IPS-18c (cell line): ENCODE measurements at regions not wholly inside any gene's neighbourhood (a gene's known extent, or its start where the extent isn't known, plus 50 kb on each side); places are given as distances from the start of the nearest gene placed in this dataset.
"Not testable (repeated sequence)": the region's sequence is repeated elsewhere in the genome, so short reads cannot be mapped to it uniquely, and the experiment has no call there.

Experiments
- H3K4me3 ChIP-seq: 2 replicates; pipeline ENCODE4 v1.7.0; 2013; ENCODE audit warnings: low read depth, mild to moderate bottlenecking, low read length, moderate library complexity; ENCODE audit not compliant: insufficient read depth
- H3K9me3 ChIP-seq: one replicate; pipeline ENCODE4 v1.6.1; 2013; ENCODE audit warnings: mild to moderate bottlenecking, low read length, moderate library complexity; ENCODE audit not compliant: control insufficient read depth, insufficient read depth

DNA sequence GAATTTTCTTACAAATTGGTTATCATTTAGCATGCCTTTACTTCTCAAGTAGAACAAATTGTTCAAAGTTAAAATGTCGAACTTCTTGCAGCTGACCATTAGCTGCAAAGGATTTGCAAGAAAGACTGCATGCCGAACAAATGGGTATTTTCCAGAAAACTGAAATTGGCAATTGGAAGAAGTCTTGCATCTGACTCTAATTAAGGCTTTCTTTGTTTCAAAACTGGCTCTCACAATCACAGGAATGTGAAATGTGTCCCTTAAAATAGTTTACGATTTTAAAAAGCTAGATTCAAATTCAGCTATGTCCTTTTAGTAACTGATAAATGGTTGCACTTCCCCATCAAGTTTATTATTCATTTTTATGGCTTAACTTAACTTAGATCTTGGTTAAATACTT lies 207.9 kb downstream of the ARL4A start:
- H3K4me3 ChIP-seq = no peak overlapping the region
- no peaks in the 10 kb centered on the region for H3K9me3 ChIP-seq

DNA sequence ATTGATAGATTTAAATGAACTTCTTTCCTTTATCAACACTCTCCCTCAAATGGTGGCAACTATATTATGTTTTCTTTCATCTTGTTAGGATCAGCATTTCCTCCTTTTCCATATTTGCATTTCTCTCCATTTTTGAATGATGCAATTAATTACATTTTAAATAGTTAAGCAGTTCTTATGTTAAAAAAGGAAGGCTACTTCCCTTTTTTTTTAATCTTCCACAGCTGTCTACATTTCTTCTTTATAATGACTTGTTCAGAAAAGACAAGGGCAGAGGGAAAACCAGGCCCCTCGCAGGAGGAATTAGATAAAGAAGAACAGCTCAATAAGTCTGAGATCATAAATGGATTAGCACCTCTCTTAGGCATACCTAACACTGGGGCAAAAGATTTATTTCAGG lies 208.9 kb downstream of the ARL4A start:
- Histone ChIP-seq H3K9me3 (no peaks in the 10 kb centered on the region), H3K4me3 (no peak overlapping the region)

DNA sequence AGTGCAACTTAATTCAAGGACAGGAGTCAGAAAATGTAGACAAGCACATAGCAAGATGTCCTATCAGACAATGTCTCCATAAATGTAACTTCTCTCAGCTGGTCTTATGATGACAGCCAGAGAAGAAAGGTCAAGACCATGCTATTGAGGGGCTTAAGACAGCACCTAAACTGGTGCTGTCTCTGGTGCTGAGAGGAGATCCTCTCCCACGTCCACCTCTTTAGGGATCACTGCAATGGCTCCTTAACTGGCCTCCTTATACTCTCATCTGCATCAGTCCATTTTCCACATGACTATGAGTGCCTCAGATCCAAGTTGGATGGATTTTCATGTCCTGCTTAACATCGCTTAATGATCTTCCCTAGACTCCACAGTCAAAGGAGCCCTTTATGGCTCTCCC lies 210.6 kb downstream of the ARL4A start:
- H3K4me3 ChIP-seq = no peak overlapping the region
- H3K9me3 ChIP-seq = no peaks in the 10 kb centered on the region

DNA sequence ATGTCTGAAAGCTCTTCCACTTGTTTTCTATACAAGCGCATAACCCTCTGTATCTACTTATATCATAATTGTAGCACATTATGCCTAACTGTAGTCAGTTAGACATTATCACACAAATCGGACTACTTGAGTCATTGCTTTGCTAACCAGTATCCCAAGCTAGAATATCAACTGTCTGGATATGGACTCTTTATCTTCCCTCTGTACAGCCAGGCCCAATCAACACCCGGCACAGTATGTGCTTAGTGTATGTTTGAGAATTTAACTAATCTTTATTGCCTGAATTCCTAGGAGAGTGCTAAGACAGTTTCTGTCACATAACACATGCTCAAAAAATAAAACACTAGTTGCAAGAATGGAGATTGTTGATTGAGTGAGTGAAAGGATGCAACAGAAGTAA lies 211.2 kb downstream of the ARL4A start:
- no peak overlapping the region for H3K4me3 ChIP-seq
- H3K9me3 ChIP-seq = no peaks in the 10 kb centered on the region

DNA sequence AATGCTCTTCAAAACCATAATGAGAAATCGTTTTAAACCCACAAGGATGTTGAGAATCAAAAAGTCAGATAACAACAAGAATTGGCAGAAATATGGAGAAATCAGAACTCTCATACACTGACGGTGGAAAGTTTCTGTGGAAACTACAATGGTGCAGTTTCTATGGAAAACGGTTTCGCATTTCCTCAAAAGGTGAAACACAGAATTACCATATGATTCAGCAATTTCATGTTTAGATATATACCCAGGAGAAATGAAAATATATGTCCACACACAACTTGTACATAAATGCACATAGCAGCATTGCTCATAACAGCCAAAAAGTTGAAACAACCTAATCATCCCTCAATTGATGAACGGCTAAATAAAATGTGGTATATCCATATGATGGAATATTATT lies 218.2 kb downstream of the ARL4A start:
- H3K9me3 ChIP-seq = no peaks in the 10 kb centered on the region
- no peak overlapping the region for H3K4me3 ChIP-seq

DNA sequence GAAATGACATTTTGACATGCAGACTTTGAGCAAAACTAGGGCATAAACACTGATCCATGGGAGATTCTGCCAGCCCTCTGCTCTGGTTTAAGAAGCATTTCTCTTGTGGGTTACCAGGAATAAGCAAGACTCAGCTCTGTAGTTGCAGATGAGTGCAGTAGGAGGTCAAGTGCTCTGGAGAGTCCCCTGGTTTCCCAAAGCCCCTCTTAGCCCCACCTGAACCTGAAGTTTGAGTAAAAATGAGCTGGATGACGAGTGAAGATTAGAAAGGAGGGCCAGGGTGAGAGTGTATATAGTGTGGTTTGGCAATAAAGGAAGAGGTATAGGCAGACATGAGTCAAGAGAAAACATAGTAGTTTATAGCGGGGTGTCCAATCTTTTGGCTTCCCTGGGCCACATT lies 220.3 kb downstream of the ARL4A start:
- no peak overlapping the region for H3K4me3 ChIP-seq
- H3K9me3 ChIP-seq = no peaks in the 10 kb centered on the region

DNA sequence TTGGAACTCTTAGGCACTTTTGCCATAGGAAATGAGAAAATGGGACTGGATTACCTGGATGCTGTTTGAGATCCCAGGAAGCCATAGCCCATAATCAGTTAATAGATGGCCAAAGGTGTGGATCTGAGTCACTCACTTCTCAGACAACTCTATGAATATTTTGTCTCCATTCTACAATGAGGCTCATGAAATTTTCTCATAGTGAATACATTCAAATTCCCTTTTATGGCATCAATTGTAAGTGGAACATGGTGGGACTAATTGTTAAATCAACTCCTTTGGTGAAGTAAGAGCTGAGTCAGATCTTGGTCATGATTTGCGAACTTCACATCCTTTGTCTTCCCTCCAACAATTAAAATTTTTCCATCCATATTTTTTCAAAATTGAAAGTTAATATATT lies 222.1 kb downstream of the ARL4A start:
- no peak overlapping the region for H3K4me3 ChIP-seq
- H3K9me3 ChIP-seq = no peaks in the 10 kb centered on the region

DNA sequence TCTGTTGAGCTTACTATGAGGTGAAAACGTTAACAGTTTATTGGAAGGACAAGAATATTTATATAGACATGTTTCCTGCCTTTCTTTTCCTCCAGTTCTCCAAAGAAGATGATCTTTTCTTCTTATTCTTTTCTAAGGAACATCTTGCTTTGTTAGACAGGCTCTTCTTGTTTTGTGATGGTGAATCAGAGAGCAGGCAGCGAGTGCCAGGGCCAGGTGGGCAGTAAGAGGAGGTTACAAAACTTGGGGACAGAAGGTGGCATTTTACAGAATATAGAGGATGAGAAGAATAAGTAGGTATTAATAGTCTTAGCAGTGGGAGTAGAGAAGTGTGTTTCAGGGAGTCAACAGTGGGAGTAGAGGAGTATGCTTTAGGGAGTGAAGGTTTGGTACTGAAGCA lies 223.6 kb downstream of the ARL4A start:
- no peak overlapping the region for H3K4me3 ChIP-seq
- no peaks in the 10 kb centered on the region for H3K9me3 ChIP-seq

DNA sequence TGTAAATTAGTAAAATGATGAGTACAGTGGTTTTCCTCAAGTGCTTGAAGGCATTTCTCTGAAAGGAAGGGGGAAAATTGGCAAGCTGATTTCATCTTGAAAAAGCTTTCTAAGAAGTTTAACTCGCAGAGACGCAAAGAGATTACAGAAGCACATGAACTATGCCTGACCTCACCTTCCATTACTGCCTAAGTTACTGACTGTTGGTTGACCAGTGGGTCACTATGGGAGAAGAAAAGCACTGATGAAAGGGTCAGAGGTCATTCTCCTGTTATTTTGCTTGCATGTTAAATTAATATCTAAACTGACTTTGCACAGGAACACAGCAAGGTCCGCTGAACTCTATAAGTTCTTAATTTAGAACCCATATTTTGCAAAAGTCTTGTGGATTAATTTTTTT lies 225.6 kb downstream of the ARL4A start:
- no peaks in the 10 kb centered on the region for H3K9me3 ChIP-seq
- no peak overlapping the region for H3K4me3 ChIP-seq

DNA sequence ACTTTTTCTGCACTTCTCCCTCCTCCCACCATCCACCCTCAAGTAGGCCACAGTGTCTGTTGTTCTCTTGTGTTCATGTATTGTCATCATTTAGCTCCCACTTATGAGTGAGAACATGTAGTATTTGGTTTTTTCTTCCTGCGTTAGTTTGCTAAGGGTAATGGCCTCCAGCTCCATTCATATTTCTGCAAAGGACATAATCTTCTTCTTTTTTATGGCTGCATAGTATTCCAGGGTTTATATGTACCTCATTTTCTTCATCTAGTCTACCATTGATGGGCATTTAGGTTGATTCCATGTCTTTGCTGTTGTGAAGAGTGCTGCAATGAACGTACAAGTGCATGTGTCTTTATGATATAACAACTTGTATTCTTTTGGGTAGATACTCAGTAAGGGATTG lies 230.4 kb downstream of the ARL4A start:
- Histone ChIP-seq H3K9me3 (no peaks in the 10 kb centered on the region), H3K4me3 (no peak overlapping the region)

DNA sequence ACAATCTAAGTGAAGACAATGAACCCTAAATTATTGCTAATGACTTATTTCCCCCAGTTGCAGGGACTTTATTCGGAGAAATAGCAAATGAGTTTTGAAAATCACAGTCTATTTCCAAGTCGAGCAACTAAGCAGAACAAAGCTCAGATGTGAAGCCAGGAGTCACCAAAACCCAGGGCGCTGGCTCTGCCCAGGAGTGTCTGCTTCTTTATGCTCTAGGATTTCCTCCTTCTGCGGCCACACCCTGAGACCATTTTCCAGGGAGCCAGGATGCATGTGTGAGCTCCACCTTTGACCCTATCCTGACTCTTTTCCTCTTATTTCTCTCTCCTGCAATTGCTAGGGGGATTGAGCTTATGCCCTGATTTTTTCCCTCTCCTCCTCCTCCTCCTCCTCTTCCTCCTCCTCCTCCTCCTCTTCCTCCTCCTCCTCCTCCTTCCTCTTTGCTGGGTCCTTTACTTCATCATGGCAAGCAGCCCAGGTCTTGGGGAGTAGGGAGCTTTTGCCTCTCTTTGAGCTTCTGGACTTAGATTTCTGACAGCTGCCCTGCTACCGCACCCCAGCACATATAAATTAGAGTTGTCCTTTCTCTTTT lies 234.4 kb downstream of the ARL4A start:
- H3K9me3 ChIP-seq = no peaks in the 10 kb centered on the region
- no peak overlapping the region for H3K4me3 ChIP-seq

DNA sequence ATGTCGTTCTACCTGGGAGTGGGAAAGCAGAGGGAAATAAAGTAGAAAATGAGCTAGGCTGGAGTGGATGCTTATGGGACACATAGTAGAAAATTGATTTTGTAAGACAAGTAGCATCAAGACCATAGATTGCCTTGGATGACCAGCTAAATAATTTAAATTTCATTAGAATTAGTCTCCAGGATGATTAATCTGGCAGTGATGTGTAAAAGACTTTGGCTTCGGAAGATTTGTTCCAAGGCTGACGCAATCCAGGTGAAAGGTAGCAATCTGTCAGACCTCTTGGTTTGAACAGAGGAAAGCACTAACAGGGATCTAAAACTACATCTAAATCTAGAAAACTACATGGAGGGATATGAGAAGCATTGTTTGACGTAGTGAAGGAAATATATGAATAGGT lies 236.5 kb downstream of the ARL4A start:
- Histone ChIP-seq H3K9me3 (no peaks in the 10 kb centered on the region), H3K4me3 (no peak overlapping the region)

DNA sequence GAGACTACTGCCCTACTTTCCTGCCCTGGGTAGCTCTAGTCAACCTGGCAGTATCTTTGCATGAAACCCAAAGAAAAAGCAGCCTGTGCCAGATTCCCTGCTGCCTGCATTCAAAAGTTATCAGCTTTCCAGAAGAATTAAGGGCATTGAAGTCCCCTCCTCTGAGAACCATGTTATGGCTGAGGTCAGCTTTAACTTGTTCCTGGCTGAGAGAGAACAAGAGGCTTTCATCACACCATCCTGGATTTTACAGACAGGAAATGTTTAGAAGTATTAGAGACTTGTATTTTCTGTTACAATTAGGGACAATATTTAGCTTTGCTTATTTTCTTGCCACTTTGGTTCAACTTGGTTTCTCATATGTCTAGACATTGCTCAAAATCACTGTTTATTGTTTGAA lies 238.8 kb downstream of the ARL4A start:
- H3K9me3 ChIP-seq = no peaks in the 10 kb centered on the region

DNA sequence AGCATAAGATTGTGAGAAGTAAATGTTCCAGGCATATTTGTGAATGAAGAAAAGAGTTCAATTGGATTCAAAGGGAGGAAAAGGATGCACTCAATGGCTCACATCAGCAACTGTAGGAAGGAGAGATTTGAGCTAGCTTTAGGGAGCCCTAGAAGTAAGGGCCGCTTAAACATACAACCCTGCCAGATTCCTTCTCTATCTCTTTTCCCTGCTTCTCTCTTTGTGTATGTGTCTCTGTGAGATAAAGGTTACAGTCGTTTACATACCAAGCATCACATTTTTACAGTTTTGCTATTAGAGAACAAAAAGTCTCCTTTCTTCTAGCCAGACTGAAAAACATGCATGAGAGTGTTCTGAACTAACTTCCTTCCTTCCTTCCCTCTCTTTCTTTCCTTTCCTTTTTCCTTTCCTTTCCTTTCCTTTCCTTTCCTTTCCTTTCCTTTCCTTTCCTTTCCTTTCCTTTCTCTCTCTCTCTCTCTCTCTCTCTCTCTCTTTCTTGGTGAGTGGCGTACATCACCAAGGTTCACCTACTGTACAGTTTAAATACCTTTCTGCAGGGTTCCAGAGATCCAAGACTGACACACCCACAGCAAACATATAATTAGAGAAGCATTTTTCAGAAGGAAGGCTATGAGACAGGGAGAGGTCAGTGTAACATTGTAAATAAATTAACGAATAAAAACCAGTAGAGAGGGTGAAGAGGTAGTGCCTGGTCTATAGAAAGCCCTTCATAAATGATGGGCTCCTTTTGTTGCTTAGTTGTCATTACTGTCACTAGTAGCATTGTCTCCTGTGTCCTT lies 240.4 kb downstream of the ARL4A start:
- no peaks in the 10 kb centered on the region for H3K9me3 ChIP-seq

More for the DNA sequence above, 238.8 kb downstream of the ARL4A start:
- no peak overlapping the region for H3K4me3 ChIP-seq

DNA sequence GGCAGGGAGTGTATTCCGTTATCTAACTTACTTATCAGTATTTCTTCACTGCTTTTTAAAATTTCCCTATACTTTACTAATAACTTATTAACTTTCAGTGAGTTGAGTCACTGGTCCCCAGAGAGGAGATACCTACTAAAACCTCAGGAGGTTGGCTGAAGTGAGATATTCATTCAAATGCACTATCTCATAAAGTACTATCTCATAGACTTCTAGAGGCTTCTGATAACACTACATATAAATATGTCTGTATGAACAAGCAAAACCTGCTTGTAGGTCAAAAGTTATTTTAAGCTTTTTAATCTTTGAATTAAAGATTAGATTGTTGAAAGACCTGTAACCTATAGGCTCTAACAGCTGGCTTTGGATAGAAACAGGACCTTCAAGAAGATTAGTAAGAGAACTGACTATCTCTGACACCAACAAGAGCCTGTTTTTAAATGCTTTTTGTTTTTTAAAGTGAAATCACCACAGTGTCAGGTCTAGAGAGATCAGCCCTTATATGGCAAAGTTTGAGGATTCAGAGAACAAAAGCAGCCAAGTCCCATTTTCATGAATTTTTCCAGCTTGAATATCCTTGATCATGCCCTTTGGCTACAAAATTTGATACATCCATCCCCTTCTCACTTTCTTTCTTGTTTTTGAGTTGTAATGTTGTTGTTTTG lies 242.2 kb downstream of the ARL4A start:
- Histone ChIP-seq H3K4me3 (no peak overlapping the region), H3K9me3 (no peaks in the 10 kb centered on the region)

More for the DNA sequence above, 240.4 kb downstream of the ARL4A start:
- no peak overlapping the region for H3K4me3 ChIP-seq

DNA sequence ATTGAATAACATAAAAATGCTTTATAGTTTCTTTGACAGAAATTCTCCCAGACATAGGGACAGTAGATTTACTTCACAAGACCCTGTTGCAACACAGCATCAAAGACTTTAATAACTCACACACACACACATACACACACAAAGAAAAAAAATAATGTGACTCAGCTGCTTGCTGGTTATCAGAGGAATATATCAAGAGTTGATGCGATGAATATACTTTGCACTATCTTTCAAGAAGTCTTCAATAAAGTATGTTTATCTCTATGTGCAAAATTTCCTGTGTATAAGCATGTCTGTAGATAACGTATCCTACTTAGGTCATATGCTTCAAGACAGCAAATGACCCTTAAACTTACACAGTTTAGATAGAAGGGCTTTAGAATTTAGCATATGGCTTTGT lies 243.1 kb downstream of the ARL4A start:
- H3K9me3 ChIP-seq = no peaks in the 10 kb centered on the region
- no peak overlapping the region for H3K4me3 ChIP-seq

DNA sequence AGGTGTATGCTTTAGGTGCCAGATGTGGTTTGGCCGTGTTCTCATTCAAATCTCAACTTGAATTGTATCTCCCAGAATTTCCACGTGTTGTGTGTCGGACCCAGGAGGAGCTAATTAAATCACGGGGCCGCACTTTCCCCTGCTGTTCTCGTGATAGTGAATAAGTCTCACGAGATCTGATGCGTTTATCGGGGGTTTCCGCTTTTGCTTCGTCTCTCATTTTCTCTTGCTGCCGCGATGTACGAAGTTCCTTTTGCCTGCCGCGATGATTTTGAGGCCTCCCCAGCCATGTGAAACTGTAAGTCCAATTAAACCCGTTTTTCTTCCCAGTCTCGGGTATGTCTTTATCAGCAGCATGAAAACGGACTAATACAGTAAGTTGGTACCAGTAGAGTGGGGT lies 244.0 kb downstream of the ARL4A start:
- not testable (repeated sequence) for H3K9me3 ChIP-seq, H3K4me3 ChIP-seq

DNA sequence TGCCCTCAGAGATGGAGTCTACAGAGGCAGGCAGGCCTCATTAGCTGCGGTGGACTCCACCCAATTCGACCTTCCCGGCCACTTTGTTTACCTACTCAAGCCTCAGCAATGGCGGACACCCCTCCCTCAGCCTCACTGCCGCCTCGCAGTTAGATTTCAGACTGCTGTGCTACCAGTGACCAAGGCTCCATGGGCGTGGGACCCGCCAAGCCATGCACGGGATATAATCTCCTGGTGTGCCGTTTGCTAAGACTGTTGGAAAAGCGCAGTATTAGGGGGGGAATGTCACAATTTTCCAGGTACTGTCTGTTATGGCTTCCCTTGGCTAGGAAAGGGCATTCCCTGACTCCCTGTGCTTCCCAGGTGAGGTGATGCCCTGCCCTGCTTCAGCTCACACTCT lies 252.3 kb downstream of the ARL4A start:
- Histone ChIP-seq H3K4me3 (no peak overlapping the region), H3K9me3 (peaks cover 4% of the 10 kb centered on the region)
